T-helper 1 cell treated with Interleukin-12 subunit alpha and Interleukin-12 subunit beta and Interleukin-4 antibody, amounts not matched to agents 30 μg/mL and 1 μg/mL, for 36 hours (primary cell): ENCODE measurements at regions not wholly inside any gene's neighbourhood (a gene's known extent, or its start where the extent isn't known, plus 50 kb on each side); places are given as distances from the start of the nearest gene placed in this dataset.

Source experiments
- H3K27ac Mint-ChIP-seq: one replicate; pipeline ENCODE4 v1.8.0; 2021; ENCODE audit warnings: mild to moderate bottlenecking, mixed read lengths
- H3K27me3 Mint-ChIP-seq: one replicate; pipeline ENCODE4 v1.8.0; 2021; ENCODE audit warnings: low read depth, mixed read lengths
- H3K36me3 Mint-ChIP-seq: one replicate; pipeline ENCODE4 v1.8.0; 2021; ENCODE audit warnings: low read depth, mixed read lengths
- H3K4me1 Mint-ChIP-seq: one replicate; pipeline ENCODE4 v1.8.0; 2021; ENCODE audit warnings: low read depth, mixed read lengths
- H3K4me3 Mint-ChIP-seq: one replicate; pipeline ENCODE4 v1.8.0; 2021; ENCODE audit warnings: mild to moderate bottlenecking, moderate library complexity, mixed read lengths
- H3K9me3 Mint-ChIP-seq: one replicate; pipeline ENCODE4 v1.8.0; 2021; ENCODE audit warnings: mixed read lengths

GRCh38 chr5:167244583-167244982, 1046.9 kb upstream of the WWC1 start:
- H3K9me3 Mint-ChIP-seq = peaks cover 9% of the 10 kb centered on the region
- H3K4me3 Mint-ChIP-seq = no peak overlapping the region
- no peaks in the 10 kb centered on the region for H3K27me3 Mint-ChIP-seq
- no peaks in the 10 kb centered on the region for H3K4me1 Mint-ChIP-seq
- H3K36me3 Mint-ChIP-seq = no peaks in the 10 kb centered on the region
- no peak overlapping the region for H3K27ac Mint-ChIP-seq

- H3K36me3 Mint-ChIP-seq = no peaks in the 10 kb centered on the region
- no peak overlapping the region for H3K27ac Mint-ChIP-seq
- H3K9me3 Mint-ChIP-seq = peaks cover 7% of the 10 kb centered on the region
- no peak overlapping the region for H3K4me3 Mint-ChIP-seq
- no peaks in the 10 kb centered on the region for H3K27me3 Mint-ChIP-seq
- H3K4me1 Mint-ChIP-seq = no peaks in the 10 kb centered on the region
Measured at GRCh38 chr5:167245868-167246267, 1045.6 kb upstream of the WWC1 start.

- Mint-ChIP-seq H3K9me3 (no peaks in the 10 kb centered on the region), H3K27ac (no peak overlapping the region), H3K4me3 (no peak overlapping the region), H3K4me1 (no peaks in the 10 kb centered on the region), H3K27me3 (no peaks in the 10 kb centered on the region), H3K36me3 (no peaks in the 10 kb centered on the region)
Measured at GRCh38 chr5:167247816-167248215, 1043.6 kb upstream of the WWC1 start.

- H3K4me3 Mint-ChIP-seq = no peak overlapping the region
- no peaks in the 10 kb centered on the region for H3K27me3 Mint-ChIP-seq
- H3K9me3 Mint-ChIP-seq = no peaks in the 10 kb centered on the region
- no peak overlapping the region for H3K27ac Mint-ChIP-seq
- H3K36me3 Mint-ChIP-seq = no peaks in the 10 kb centered on the region
- H3K4me1 Mint-ChIP-seq = no peaks in the 10 kb centered on the region
Measured at GRCh38 chr5:167248257-167248656, 1043.2 kb upstream of the WWC1 start.

GRCh38 chr5:167250996-167251395, 1040.4 kb upstream of the WWC1 start:
- no peak overlapping the region for H3K27ac Mint-ChIP-seq
- no peaks in the 10 kb centered on the region for H3K36me3 Mint-ChIP-seq

GRCh38 chr5:167254132-167254531, 1037.3 kb upstream of the WWC1 start:
- Mint-ChIP-seq H3K36me3 (no peaks in the 10 kb centered on the region), H3K4me1 (no peaks in the 10 kb centered on the region), H3K27ac (no peak overlapping the region), H3K9me3 (no peaks in the 10 kb centered on the region), H3K4me3 (no peak overlapping the region), H3K27me3 (no peaks in the 10 kb centered on the region)

More at GRCh38 chr5:167250996-167251395, 1040.4 kb upstream of the WWC1 start:
- Mint-ChIP-seq H3K4me1 (no peaks in the 10 kb centered on the region), H3K27me3 (no peaks in the 10 kb centered on the region), H3K9me3 (no peaks in the 10 kb centered on the region), H3K4me3 (no peak overlapping the region)

GRCh38 chr5:167255926-167256325, 1035.5 kb upstream of the WWC1 start:
- H3K4me1 Mint-ChIP-seq = no peaks in the 10 kb centered on the region
- no peak overlapping the region for H3K27ac Mint-ChIP-seq
- H3K27me3 Mint-ChIP-seq = no peaks in the 10 kb centered on the region
- H3K36me3 Mint-ChIP-seq = no peaks in the 10 kb centered on the region
- H3K9me3 Mint-ChIP-seq = no peaks in the 10 kb centered on the region
- H3K4me3 Mint-ChIP-seq = no peak overlapping the region

GRCh38 chr5:167259806-167260205, 1031.6 kb upstream of the WWC1 start:
- no peak overlapping the region for H3K27ac Mint-ChIP-seq
- H3K4me3 Mint-ChIP-seq = no peak overlapping the region
- no peaks in the 10 kb centered on the region for H3K36me3 Mint-ChIP-seq
- no peaks in the 10 kb centered on the region for H3K27me3 Mint-ChIP-seq
- no peaks in the 10 kb centered on the region for H3K9me3 Mint-ChIP-seq
- H3K4me1 Mint-ChIP-seq = no peaks in the 10 kb centered on the region

- Mint-ChIP-seq H3K4me3 (no peak overlapping the region), H3K36me3 (no peaks in the 10 kb centered on the region), H3K27me3 (no peaks in the 10 kb centered on the region), H3K9me3 (no peaks in the 10 kb centered on the region), H3K4me1 (no peaks in the 10 kb centered on the region), H3K27ac (no peak overlapping the region)
Measured at GRCh38 chr5:167261309-167262100, 1029.9 kb upstream of the WWC1 start.

GRCh38 chr5:167263185-167263584, 1028.3 kb upstream of the WWC1 start:
- no peak overlapping the region for H3K4me3 Mint-ChIP-seq

GRCh38 chr5:167264348-167264747, 1027.1 kb upstream of the WWC1 start:
- no peak overlapping the region for H3K27ac Mint-ChIP-seq
- no peaks in the 10 kb centered on the region for H3K27me3 Mint-ChIP-seq
- no peak overlapping the region for H3K4me3 Mint-ChIP-seq
- H3K36me3 Mint-ChIP-seq = no peaks in the 10 kb centered on the region
- H3K4me1 Mint-ChIP-seq = no peaks in the 10 kb centered on the region
- no peaks in the 10 kb centered on the region for H3K9me3 Mint-ChIP-seq

More at GRCh38 chr5:167263185-167263584, 1028.3 kb upstream of the WWC1 start:
- Mint-ChIP-seq H3K36me3 (no peaks in the 10 kb centered on the region), H3K27me3 (no peaks in the 10 kb centered on the region), H3K27ac (no peak overlapping the region), H3K4me1 (no peaks in the 10 kb centered on the region), H3K9me3 (no peaks in the 10 kb centered on the region)

- H3K36me3 Mint-ChIP-seq = no peaks in the 10 kb centered on the region
- no peaks in the 10 kb centered on the region for H3K27me3 Mint-ChIP-seq
- H3K4me3 Mint-ChIP-seq = no peak overlapping the region
- no peaks in the 10 kb centered on the region for H3K9me3 Mint-ChIP-seq
- no peak overlapping the region for H3K27ac Mint-ChIP-seq
- no peaks in the 10 kb centered on the region for H3K4me1 Mint-ChIP-seq
Measured at GRCh38 chr5:167268337-167268736, 1023.1 kb upstream of the WWC1 start.

GRCh38 chr5:167269146-167269545, 1022.3 kb upstream of the WWC1 start:
- H3K27ac Mint-ChIP-seq = no peak overlapping the region
- H3K9me3 Mint-ChIP-seq = no peaks in the 10 kb centered on the region
- no peak overlapping the region for H3K4me3 Mint-ChIP-seq
- H3K4me1 Mint-ChIP-seq = no peaks in the 10 kb centered on the region
- H3K27me3 Mint-ChIP-seq = no peaks in the 10 kb centered on the region
- no peaks in the 10 kb centered on the region for H3K36me3 Mint-ChIP-seq

GRCh38 chr5:167271081-167271480, 1020.4 kb upstream of the WWC1 start:
- Mint-ChIP-seq H3K27me3 (no peaks in the 10 kb centered on the region), H3K4me3 (no peak overlapping the region), H3K9me3 (no peaks in the 10 kb centered on the region), H3K4me1 (no peaks in the 10 kb centered on the region), H3K27ac (no peak overlapping the region), H3K36me3 (no peaks in the 10 kb centered on the region)

- Mint-ChIP-seq H3K36me3 (no peaks in the 10 kb centered on the region), H3K27me3 (no peaks in the 10 kb centered on the region), H3K27ac (no peak overlapping the region), H3K9me3 (no peaks in the 10 kb centered on the region), H3K4me1 (no peaks in the 10 kb centered on the region), H3K4me3 (no peak overlapping the region)
Measured at GRCh38 chr5:167271511-167271910, 1019.9 kb upstream of the WWC1 start.
